SK-N-SH (cell line): ENCODE measurements at regions not wholly inside any gene's neighbourhood (a gene's known extent, or its start where the extent isn't known, plus 50 kb on each side); places are given as distances from the start of the nearest gene placed in this dataset.

ENCODE experiments used
- CTCF ChIA-PET: fragments of 300-600, 350-600 bp; formaldehyde crosslinking; extraction: SDS; loops from one replicate; lab custom pipeline; 2021; lab: Yijun Ruan, JAX
- POLR2A ChIA-PET: fragments of 350-600 bp; sonication (Branson Sonifier 250); formaldehyde crosslinking; extraction: SDS; loops from one replicate; lab custom pipeline; 2020; ENCODE audit warnings: antibody characterized with exemption, inconsistent platforms; lab: Yijun Ruan, JAX
- DNase-seq: peaks from one replicate; pipeline ENCODE4 v3.0.0; 2012
- H2AFZ ChIP-seq: fragments of 200-600 bp; sonication (generic); 2 replicates; pipeline ENCODE4 v1.8.1; 2016; ENCODE audit warnings: antibody characterized with exemption, mild to moderate bottlenecking, low read depth
- H3F3A ChIP-seq: fragments of 200-600 bp; sonication (generic); replicated peaks from 2 replicates; pipeline ENCODE3; 2016; ENCODE audit warnings: antibody characterized with exemption, mild to moderate bottlenecking; ENCODE audit not compliant: insufficient read depth
- H3K27ac ChIP-seq, 2 experiments: fragments of 200-500 bp in 1 of 2; fragments of 200-600 bp in 1 of 2; sonication (Bioruptor generic) in 1 of 2; sonication (generic), shearing (Covaris generic) in 1 of 2; 2 replicates each; pipeline versions ENCODE4 v1.5.1 to v1.6.1; 2014 to 2016; ENCODE audit warnings: low read depth in 2 of 2, inconsistent platforms in 1 of 2, low read length in 1 of 2, mild to moderate bottlenecking in 1 of 2, mixed read lengths in 1 of 2
- H3K27me3 ChIP-seq: fragments of 200-600 bp; sonication (generic), shearing (Covaris generic); 2 replicates; pipeline ENCODE4 v1.6.1; 2016; ENCODE audit warnings: mixed run types; ENCODE audit not compliant: insufficient read depth
- H3K36me3 ChIP-seq, 2 experiments: fragments of 200-500 bp in 1 of 2; fragments of 200-600 bp in 1 of 2; sonication (Bioruptor generic) in 1 of 2; sonication (generic) in 1 of 2; replicated peaks in 1 of 2; 2 replicates each; pipeline versions ENCODE3 to v1.5.1; 2014 to 2016; ENCODE audit warnings: low read length in 1 of 2, mild to moderate bottlenecking in 1 of 2; ENCODE audit not compliant: insufficient read depth in 2 of 2, control insufficient read depth in 1 of 2
- H3K4me1 ChIP-seq, 2 experiments: fragments of 200-500 bp in 1 of 2; fragments of 200-600 bp in 1 of 2; sonication (Bioruptor generic) in 1 of 2; sonication (generic), shearing (Covaris generic) in 1 of 2; 2 replicates each; pipeline versions ENCODE4 v1.5.1 to v1.6.1; 2014 to 2016; ENCODE audit warnings: low read depth in 1 of 2, low read length in 1 of 2, mixed run types in 1 of 2; ENCODE audit not compliant: insufficient read depth in 2 of 2, control insufficient read depth in 1 of 2
- H3K4me2 ChIP-seq: fragments of 200-600 bp; sonication (generic), shearing (Covaris generic); 2 replicates; pipeline ENCODE4 v1.6.1; 2017; ENCODE audit warnings: mixed run types
- H3K4me3 ChIP-seq, 2 experiments: fragments of 200-500 bp in 1 of 2; fragments of 200-600 bp in 1 of 2; sonication (Bioruptor generic) in 1 of 2; sonication (generic), shearing (Covaris generic) in 1 of 2; 2 replicates each; pipeline versions ENCODE4 v1.5.1 to v1.8.1; 2014 to 2016; ENCODE audit warnings: low read depth in 2 of 2, inconsistent platforms in 1 of 2, low read length in 1 of 2, mild to moderate bottlenecking in 1 of 2, mixed read lengths in 1 of 2, moderate library complexity in 1 of 2
- H3K79me2 ChIP-seq: fragments of 200-600 bp; sonication (generic); 2 replicates; pipeline ENCODE4 v1.8.1; 2017; ENCODE audit warnings: mild to moderate bottlenecking; ENCODE audit not compliant: insufficient read depth
- H3K9ac ChIP-seq: fragments of 200-600 bp; sonication (generic); 2 replicates; pipeline ENCODE4 v1.6.1; 2017; ENCODE audit warnings: mixed run types
- H3K9me2 ChIP-seq: fragments of 200-600 bp; sonication (generic); 2 replicates; pipeline ENCODE4 v1.6.1; 2017; ENCODE audit warnings: mixed run types
- H3K9me3 ChIP-seq: fragments of 200-600 bp; sonication (generic); 2 replicates; pipeline ENCODE4 v1.6.1; 2017; ENCODE audit warnings: mixed run types, mild to moderate bottlenecking, moderate library complexity
- H4K20me1 ChIP-seq: fragments of 200-600 bp; sonication (generic); 2 replicates; pipeline ENCODE4 v1.6.1; 2017; ENCODE audit warnings: mild to moderate bottlenecking, mixed run types; ENCODE audit not compliant: insufficient read depth
- CHD2 ChIP-seq: fragments of 150-350 bp; IDR thresholded peaks from 2 replicates; pipeline ENCODE4 v1.6.1; 2018; ENCODE audit warnings: low read length; ENCODE audit not compliant: partially characterized antibody
- ELF1 ChIP-seq: IDR thresholded peaks from 2 replicates; pipeline ENCODE4 v1.4.0; 2012
- EP300 ChIP-seq, 2 experiments: IDR thresholded peaks; 2 replicates each; pipeline versions ENCODE4 v1.4.0 to v1.6.1; 2012; ENCODE audit warnings: borderline replicate concordance in 1 of 2, low read depth in 1 of 2, low read length in 1 of 2
- FOSL2 ChIP-seq: IDR thresholded peaks from 2 replicates; pipeline ENCODE4 v1.4.0; 2012; ENCODE audit warnings: low read depth, mild to moderate bottlenecking, moderate library complexity, borderline replicate concordance
- FOXM1 ChIP-seq: IDR thresholded peaks from 2 replicates; pipeline ENCODE4 v1.4.0; 2012; ENCODE audit warnings: low read depth, mild to moderate bottlenecking
- GATA2 ChIP-seq: sonication (generic); formaldehyde crosslinking; IDR thresholded peaks from 2 replicates; pipeline ENCODE4 v1.5.0; 2020; ENCODE audit warnings: mild to moderate bottlenecking, missing genetic modification reagents
- JUND ChIP-seq: IDR thresholded peaks from 2 replicates; pipeline ENCODE4 v1.4.0; 2012
- MAX ChIP-seq: IDR thresholded peaks from 2 replicates; pipeline ENCODE4 v1.4.0; 2012; ENCODE audit warnings: low read depth
- MXI1 ChIP-seq: IDR thresholded peaks from 2 replicates; pipeline ENCODE4 v1.6.1; 2012; ENCODE audit warnings: mild to moderate bottlenecking, low read depth, low read length, improper control_type of control experiment
- NRF1 ChIP-seq: IDR thresholded peaks from 2 replicates; pipeline ENCODE4 v1.6.1; 2012; ENCODE audit warnings: low read depth, mild to moderate bottlenecking, low read length
- POLR2AphosphoS5 ChIP-seq: IDR thresholded peaks from 2 replicates; pipeline ENCODE4 v1.6.1; 2012; ENCODE audit warnings: low read depth, low read length
- RCOR1 ChIP-seq: fragments of 150-350 bp; IDR thresholded peaks from 2 replicates; pipeline ENCODE4 v1.6.1; 2017; ENCODE audit warnings: antibody characterized with exemption, low read length
- REST ChIP-seq: IDR thresholded peaks from 2 replicates; pipeline ENCODE4 v1.6.1; 2012; ENCODE audit warnings: mild to moderate bottlenecking, low read depth, low read length, moderate library complexity
- RXRA ChIP-seq: IDR thresholded peaks from 2 replicates; pipeline ENCODE4 v1.4.0; 2012; ENCODE audit warnings: low read depth, mild to moderate bottlenecking, borderline replicate concordance
- SIN3A ChIP-seq: IDR thresholded peaks from 2 replicates; pipeline ENCODE4 v1.6.1; 2012; ENCODE audit warnings: low read depth, mild to moderate bottlenecking, low read length, moderate library complexity, borderline replicate concordance
- SMC3 ChIP-seq: IDR thresholded peaks from 2 replicates; pipeline ENCODE4 v1.6.1; 2012; ENCODE audit warnings: low read depth, low read length, improper control_type of control experiment
- USF1 ChIP-seq: IDR thresholded peaks from 2 replicates; pipeline ENCODE4 v1.4.0; 2012; ENCODE audit warnings: low read depth, borderline replicate concordance
- USF2 ChIP-seq: fragments of 150-350 bp; IDR thresholded peaks from 2 replicates; pipeline ENCODE4 v1.6.1; 2017; ENCODE audit warnings: antibody characterized with exemption, low read length, low read depth, borderline replicate concordance
- YY1 ChIP-seq: IDR thresholded peaks from 2 replicates; pipeline ENCODE4 v1.4.0; 2012; ENCODE audit warnings: low read depth, mild to moderate bottlenecking
- WGBS: methylation state at CpG from one replicate; pipeline ENCODE4 v1.1.6; 2017; ENCODE audit warnings: low lambda C conversion rate; 5-methylcytosine and 5-hydroxymethylcytosine counted together
- TF ChIP-seq, protein P1 (sequence below): fragments of 200-600 bp; sonication (generic); IDR thresholded peaks from 2 replicates; pipeline ENCODE4 v1.6.1; 2017; ENCODE audit warnings: antibody characterized with exemption, mild to moderate bottlenecking, moderate library complexity

GRCh38 chr16:64171632-64172031, 950.2 kb downstream of the CDH11 start:
- Histone ChIP-seq H3F3A (no peaks in the 10 kb centered on the region), H3K27ac (no peak overlapping the region), H3K9me2 (no peaks in the 10 kb centered on the region), H3K4me3 (no peak overlapping the region), H4K20me1 (no peaks in the 10 kb centered on the region), H3K36me3 (no peaks in the 10 kb centered on the region), H3K9me3 (no peaks in the 10 kb centered on the region), H2AFZ (no peak overlapping the region), H3K27me3 (no peaks in the 10 kb centered on the region), H3K9ac (no peak overlapping the region), H3K79me2 (no peaks in the 10 kb centered on the region), H3K4me2 (no peak overlapping the region), H3K4me1 (no peaks in the 10 kb centered on the region; a peak in 1 of 4 replicates)
- POLR2A ChIA-PET = no interaction called here
- TF ChIP-seq FOSL2 (no peak), FOXM1 (no peak), YY1 (no peak), RCOR1 (no peak), EP300 (IDR thresholded peaks at IDR 0.05; ENCODE audit: borderline replicate concordance in 1 of 2, low read depth in 1 of 2, low read length in 1 of 2) (no peak), POLR2AphosphoS5 (no peak), SIN3A (no peak), CHD2 (no peak), GATA2 (CRISPR knock-in tag) (no peak), MAX (no peak), JUND (no peak), RXRA (no peak), USF2 (no peak), ELF1 (no peak)
- TF ChIP-seq, protein P1, sequence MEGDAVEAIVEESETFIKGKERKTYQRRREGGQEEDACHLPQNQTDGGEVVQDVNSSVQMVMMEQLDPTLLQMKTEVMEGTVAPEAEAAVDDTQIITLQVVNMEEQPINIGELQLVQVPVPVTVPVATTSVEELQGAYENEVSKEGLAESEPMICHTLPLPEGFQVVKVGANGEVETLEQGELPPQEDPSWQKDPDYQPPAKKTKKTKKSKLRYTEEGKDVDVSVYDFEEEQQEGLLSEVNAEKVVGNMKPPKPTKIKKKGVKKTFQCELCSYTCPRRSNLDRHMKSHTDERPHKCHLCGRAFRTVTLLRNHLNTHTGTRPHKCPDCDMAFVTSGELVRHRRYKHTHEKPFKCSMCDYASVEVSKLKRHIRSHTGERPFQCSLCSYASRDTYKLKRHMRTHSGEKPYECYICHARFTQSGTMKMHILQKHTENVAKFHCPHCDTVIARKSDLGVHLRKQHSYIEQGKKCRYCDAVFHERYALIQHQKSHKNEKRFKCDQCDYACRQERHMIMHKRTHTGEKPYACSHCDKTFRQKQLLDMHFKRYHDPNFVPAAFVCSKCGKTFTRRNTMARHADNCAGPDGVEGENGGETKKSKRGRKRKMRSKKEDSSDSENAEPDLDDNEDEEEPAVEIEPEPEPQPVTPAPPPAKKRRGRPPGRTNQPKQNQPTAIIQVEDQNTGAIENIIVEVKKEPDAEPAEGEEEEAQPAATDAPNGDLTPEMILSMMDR = no peak
- CTCF ChIA-PET = no interaction called here
- no peak for DNase-seq
- 61% methylated on average over 2 of the region's 2 CpGs for WGBS

DNA sequence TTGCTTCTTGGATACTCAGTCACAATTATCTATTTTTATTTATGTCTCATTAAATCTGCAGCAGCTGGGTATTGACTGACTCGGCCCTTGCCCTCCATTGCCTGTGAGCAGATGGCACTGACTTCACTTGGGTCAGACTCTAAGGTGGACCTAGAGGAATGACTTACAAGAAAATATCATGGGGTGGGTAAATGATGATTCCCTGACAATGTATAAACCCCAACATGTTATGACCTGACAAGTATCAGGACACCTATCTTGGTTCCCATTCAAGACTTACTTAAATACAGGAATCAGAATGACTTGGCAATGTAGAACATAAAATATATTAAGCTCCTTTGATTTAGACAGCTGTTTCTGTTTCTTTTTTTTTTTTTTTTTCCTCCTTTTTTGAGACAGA, 953.5 kb downstream of the CDH11 start:
- WGBS = 57% methylated on average over 1 of the region's 1 CpG
- no peak for TF ChIP-seq SMC3
- no peak for TF ChIP-seq NRF1
- TF ChIP-seq RXRA = no peak
- no peak for TF ChIP-seq REST
- TF ChIP-seq MXI1 = no peak
- TF ChIP-seq, protein P1 = no peak
- no peak for TF ChIP-seq FOSL2
- TF ChIP-seq USF1 = no peak

More for the DNA sequence above, 953.5 kb downstream of the CDH11 start:
- ChIA-PET CTCF (interaction anchor here (0.6 kb wide), 1 partner anchor 937 kb away, joined by 3 read pairs; no protein-coding TSS in a partner anchor), POLR2A (no interaction called here)
- H3K79me2 ChIP-seq = no peaks in the 10 kb centered on the region
- H3K9me2 ChIP-seq = no peaks in the 10 kb centered on the region
- H3K9me3 ChIP-seq = no peaks in the 10 kb centered on the region
- H3K4me2 ChIP-seq = no peak overlapping the region
- H2AFZ ChIP-seq = no peak overlapping the region
- H3K27me3 ChIP-seq = no peaks in the 10 kb centered on the region
- H3F3A ChIP-seq = no peaks in the 10 kb centered on the region
- no peaks in the 10 kb centered on the region; a peak in 1 of 4 replicates for H3K4me1 ChIP-seq
- H3K27ac ChIP-seq = no peak overlapping the region
- no peaks in the 10 kb centered on the region for H3K36me3 ChIP-seq
- no peaks in the 10 kb centered on the region for H4K20me1 ChIP-seq
- no peak for DNase-seq
- H3K9ac ChIP-seq = no peak overlapping the region
- H3K4me3 ChIP-seq = no peak overlapping the region
